ENCODE measurements at regions not wholly inside any gene's neighbourhood (a gene's known extent, or its start where the extent isn't known, plus 50 kb on each side); places are given as distances from the start of the nearest gene placed in this dataset.

DNA sequence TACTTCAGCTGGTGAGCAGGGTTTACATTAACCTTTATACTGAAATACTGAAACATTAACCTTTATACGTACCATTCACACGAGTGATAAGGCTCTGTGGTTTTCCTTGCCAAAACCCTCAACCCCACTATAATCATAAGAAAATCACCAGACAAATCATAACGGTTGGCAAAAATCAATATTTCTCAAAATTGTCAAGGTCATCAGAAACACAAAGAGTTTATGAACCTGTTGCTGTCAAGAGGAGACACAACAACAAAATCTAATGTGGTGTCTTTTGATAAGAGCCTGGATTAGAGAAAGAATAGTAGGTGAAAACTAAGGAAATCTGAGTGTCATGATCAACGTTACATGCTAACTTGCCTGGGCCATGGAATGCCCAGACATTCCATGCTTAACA is 396.9 kb upstream of the TMEFF2 start (continued):
- TF ChIP-seq, protein P1, sequence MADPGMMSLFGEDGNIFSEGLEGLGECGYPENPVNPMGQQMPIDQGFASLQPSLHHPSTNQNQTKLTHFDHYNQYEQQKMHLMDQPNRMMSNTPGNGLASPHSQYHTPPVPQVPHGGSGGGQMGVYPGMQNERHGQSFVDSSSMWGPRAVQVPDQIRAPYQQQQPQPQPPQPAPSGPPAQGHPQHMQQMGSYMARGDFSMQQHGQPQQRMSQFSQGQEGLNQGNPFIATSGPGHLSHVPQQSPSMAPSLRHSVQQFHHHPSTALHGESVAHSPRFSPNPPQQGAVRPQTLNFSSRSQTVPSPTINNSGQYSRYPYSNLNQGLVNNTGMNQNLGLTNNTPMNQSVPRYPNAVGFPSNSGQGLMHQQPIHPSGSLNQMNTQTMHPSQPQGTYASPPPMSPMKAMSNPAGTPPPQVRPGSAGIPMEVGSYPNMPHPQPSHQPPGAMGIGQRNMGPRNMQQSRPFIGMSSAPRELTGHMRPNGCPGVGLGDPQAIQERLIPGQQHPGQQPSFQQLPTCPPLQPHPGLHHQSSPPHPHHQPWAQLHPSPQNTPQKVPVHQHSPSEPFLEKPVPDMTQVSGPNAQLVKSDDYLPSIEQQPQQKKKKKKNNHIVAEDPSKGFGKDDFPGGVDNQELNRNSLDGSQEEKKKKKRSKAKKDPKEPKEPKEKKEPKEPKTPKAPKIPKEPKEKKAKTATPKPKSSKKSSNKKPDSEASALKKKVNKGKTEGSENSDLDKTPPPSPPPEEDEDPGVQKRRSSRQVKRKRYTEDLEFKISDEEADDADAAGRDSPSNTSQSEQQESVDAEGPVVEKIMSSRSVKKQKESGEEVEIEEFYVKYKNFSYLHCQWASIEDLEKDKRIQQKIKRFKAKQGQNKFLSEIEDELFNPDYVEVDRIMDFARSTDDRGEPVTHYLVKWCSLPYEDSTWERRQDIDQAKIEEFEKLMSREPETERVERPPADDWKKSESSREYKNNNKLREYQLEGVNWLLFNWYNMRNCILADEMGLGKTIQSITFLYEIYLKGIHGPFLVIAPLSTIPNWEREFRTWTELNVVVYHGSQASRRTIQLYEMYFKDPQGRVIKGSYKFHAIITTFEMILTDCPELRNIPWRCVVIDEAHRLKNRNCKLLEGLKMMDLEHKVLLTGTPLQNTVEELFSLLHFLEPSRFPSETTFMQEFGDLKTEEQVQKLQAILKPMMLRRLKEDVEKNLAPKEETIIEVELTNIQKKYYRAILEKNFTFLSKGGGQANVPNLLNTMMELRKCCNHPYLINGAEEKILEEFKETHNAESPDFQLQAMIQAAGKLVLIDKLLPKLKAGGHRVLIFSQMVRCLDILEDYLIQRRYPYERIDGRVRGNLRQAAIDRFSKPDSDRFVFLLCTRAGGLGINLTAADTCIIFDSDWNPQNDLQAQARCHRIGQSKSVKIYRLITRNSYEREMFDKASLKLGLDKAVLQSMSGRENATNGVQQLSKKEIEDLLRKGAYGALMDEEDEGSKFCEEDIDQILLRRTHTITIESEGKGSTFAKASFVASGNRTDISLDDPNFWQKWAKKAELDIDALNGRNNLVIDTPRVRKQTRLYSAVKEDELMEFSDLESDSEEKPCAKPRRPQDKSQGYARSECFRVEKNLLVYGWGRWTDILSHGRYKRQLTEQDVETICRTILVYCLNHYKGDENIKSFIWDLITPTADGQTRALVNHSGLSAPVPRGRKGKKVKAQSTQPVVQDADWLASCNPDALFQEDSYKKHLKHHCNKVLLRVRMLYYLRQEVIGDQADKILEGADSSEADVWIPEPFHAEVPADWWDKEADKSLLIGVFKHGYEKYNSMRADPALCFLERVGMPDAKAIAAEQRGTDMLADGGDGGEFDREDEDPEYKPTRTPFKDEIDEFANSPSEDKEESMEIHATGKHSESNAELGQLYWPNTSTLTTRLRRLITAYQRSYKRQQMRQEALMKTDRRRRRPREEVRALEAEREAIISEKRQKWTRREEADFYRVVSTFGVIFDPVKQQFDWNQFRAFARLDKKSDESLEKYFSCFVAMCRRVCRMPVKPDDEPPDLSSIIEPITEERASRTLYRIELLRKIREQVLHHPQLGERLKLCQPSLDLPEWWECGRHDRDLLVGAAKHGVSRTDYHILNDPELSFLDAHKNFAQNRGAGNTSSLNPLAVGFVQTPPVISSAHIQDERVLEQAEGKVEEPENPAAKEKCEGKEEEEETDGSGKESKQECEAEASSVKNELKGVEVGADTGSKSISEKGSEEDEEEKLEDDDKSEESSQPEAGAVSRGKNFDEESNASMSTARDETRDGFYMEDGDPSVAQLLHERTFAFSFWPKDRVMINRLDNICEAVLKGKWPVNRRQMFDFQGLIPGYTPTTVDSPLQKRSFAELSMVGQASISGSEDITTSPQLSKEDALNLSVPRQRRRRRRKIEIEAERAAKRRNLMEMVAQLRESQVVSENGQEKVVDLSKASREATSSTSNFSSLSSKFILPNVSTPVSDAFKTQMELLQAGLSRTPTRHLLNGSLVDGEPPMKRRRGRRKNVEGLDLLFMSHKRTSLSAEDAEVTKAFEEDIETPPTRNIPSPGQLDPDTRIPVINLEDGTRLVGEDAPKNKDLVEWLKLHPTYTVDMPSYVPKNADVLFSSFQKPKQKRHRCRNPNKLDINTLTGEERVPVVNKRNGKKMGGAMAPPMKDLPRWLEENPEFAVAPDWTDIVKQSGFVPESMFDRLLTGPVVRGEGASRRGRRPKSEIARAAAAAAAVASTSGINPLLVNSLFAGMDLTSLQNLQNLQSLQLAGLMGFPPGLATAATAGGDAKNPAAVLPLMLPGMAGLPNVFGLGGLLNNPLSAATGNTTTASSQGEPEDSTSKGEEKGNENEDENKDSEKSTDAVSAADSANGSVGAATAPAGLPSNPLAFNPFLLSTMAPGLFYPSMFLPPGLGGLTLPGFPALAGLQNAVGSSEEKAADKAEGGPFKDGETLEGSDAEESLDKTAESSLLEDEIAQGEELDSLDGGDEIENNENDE (IDR thresholded peaks at IDR 0.05; ENCODE audit: insufficient replicate concordance, low read length) = no peak
- TF ChIP-seq SP2 (IDR thresholded peaks at IDR 0.05; ENCODE audit: low read length) (no peak), CHD1 (IDR thresholded peaks at IDR 0.05; ENCODE audit: low read depth, low read length) (no peak), NANOG (IDR thresholded peaks at IDR 0.05; ENCODE audit: insufficient read depth, low read depth, low read length, poor library complexity, severe bottlenecking) (no peak), GABPA (IDR thresholded peaks at IDR 0.05; ENCODE audit: borderline replicate concordance, insufficient read depth, low read length) (no peak), POU5F1 (IDR thresholded peaks at IDR 0.05; ENCODE audit: low read depth, low read length) (no peak)
